ENCODE measurements at regions not wholly inside any gene's neighbourhood (a gene's known extent, or its start where the extent isn't known, plus 50 kb on each side); places are given as distances from the start of the nearest gene placed in this dataset.

GRCh38 chr17:79337053-79337452 lies 262.4 kb downstream of the ENGASE start:
- H3K9me3 ChIP-seq (ENCODE audit: low read length), result no peaks in the 10 kb centered on the region
- no peaks in the 10 kb centered on the region for H3K36me3 ChIP-seq (replicated peaks in 1 of 2; ENCODE audit: control insufficient read depth in 1 of 2, insufficient read depth in 2 of 2, low read length in 2 of 2)
- BruUV-seq (replicated peaks), result no TSS peak
- ChIA-PET POLR2A (no interaction called here), CTCF (ENCODE audit: low intra/inter-chr PET ratio, low total read pairs) (no interaction called here)
- no peak overlapping the region for H2AFZ ChIP-seq (ENCODE audit: low read length)
- intact Hi-C loops (cut with micrococcal nuclease; ENCODE audit: unreplicated experiment), result no loop called here
- TF ChIP-seq ZFX (CRISPR knock-in tag; IDR thresholded peaks at IDR 0.05; ENCODE audit: low read depth) (no peak), GTF3A (CRISPR knock-in tag; conservative IDR thresholded peaks at IDR 0.05) (no peak), HNF4A (CRISPR knock-in tag; IDR thresholded peaks at IDR 0.05) (no peak), MAFK (conservative IDR thresholded peaks at IDR 0.05 in 1 of 2, IDR thresholded peaks at IDR 0.05 in 1 of 2; ENCODE audit: low read length in 2 of 2) (peak; percentile 40 to 59; a peak in 3 of 4 replicates), MAFF (IDR thresholded peaks at IDR 0.05; ENCODE audit: low read depth, low read length) (peak; percentile 49)
- FAIRE-seq (no peak), DNase-seq (ENCODE audit: low spot score) (no peak), ATAC-seq (no peak)
- H3K79me2 ChIP-seq (ENCODE audit: insufficient read depth, low read length), result no peaks in the 10 kb centered on the region
- no peak overlapping the region for H3K4me2 ChIP-seq (ENCODE audit: low read depth, low read length)
- H3K27ac ChIP-seq (ENCODE audit: extremely low read length, insufficient read depth, low read length), result no peak overlapping the region
- H3K27me3 ChIP-seq (ENCODE audit: control insufficient read depth in 1 of 2, insufficient read depth in 2 of 2, low read length in 2 of 2), result peaks cover 2 to 78% of the 10 kb centered on the region in 2 experiments; a peak in 3 of 5 replicates
- in situ Hi-C loops (cut with HindIII; ENCODE audit: extremely low pct_ligation_motif_present, low pct_unique_long_range_greater_than_20kb), result no loop called here
- H3K4me1 ChIP-seq (ENCODE audit: insufficient read depth, low read length), result no peaks in the 10 kb centered on the region
- H3K9ac ChIP-seq (ENCODE audit: insufficient read depth, low read depth, low read length), result no peak overlapping the region
- H3K4me3 ChIP-seq (replicated peaks in 1 of 3; ENCODE audit: insufficient read depth in 1 of 3, low read depth in 2 of 3, low read length in 3 of 3), result no peak overlapping the region
- 0 out of 2 replicates have a peak, but pooled peaks cover 2% of the 10 kb centered on the region for H4K20me1 ChIP-seq (ENCODE audit: insufficient read depth, low read length)
- WGBS (ENCODE audit: low lambda C conversion rate), result 10% methylated on average over 8 of the region's 8 CpGs

GRCh38 chr17:79335456-79335855 lies 260.8 kb downstream of the ENGASE start:
- Histone ChIP-seq H3K27me3 (ENCODE audit: control insufficient read depth in 1 of 2, insufficient read depth in 2 of 2, low read length in 2 of 2) (peaks cover 2 to 86% of the 10 kb centered on the region in 2 experiments; a peak in 4 of 5 replicates), H3K4me3 (replicated peaks in 1 of 3; ENCODE audit: insufficient read depth in 1 of 3, low read depth in 2 of 3, low read length in 3 of 3) (no peak overlapping the region), H4K20me1 (ENCODE audit: insufficient read depth, low read length) (0 out of 2 replicates have a peak, but pooled peaks cover 2% of the 10 kb centered on the region), H3K4me2 (ENCODE audit: low read depth, low read length) (no peak overlapping the region), H3K27ac (ENCODE audit: extremely low read length, insufficient read depth, low read length) (no peak overlapping the region), H3K9ac (ENCODE audit: insufficient read depth, low read depth, low read length) (no peak overlapping the region), H2AFZ (ENCODE audit: low read length) (no peak overlapping the region), H3K9me3 (ENCODE audit: low read length) (no peaks in the 10 kb centered on the region), H3K79me2 (ENCODE audit: insufficient read depth, low read length) (no peaks in the 10 kb centered on the region), H3K36me3 (replicated peaks in 1 of 2; ENCODE audit: control insufficient read depth in 1 of 2, insufficient read depth in 2 of 2, low read length in 2 of 2) (no peaks in the 10 kb centered on the region), H3K4me1 (ENCODE audit: insufficient read depth, low read length) (no peaks in the 10 kb centered on the region)
- no peak for DNase-seq (ENCODE audit: low spot score)
- no peak for TF ChIP-seq KLF13 (CRISPR knock-in tag; IDR thresholded peaks at IDR 0.05)
- no peak for TF ChIP-seq ZC3H13 (CRISPR knock-in tag; IDR thresholded peaks at IDR 0.05)
- TF ChIP-seq CEBPB (IDR thresholded peaks at IDR 0.05; ENCODE audit: borderline replicate concordance, low read depth, low read length), result no peak
- TF ChIP-seq ZSCAN25 (CRISPR knock-in tag; IDR thresholded peaks at IDR 0.05), result no peak
- no peak for TF ChIP-seq ZNF740 (CRISPR knock-in tag; IDR thresholded peaks at IDR 0.05)
- no peak for TF ChIP-seq ELF1 (CRISPR knock-in tag; IDR thresholded peaks at IDR 0.05)
- no peak for TF ChIP-seq ZBTB44 (CRISPR knock-in tag; IDR thresholded peaks at IDR 0.05)
- no peak for TF ChIP-seq RNF2 (conservative IDR thresholded peaks at IDR 0.05; ENCODE audit: low read depth)
- TF ChIP-seq ZNF121 (CRISPR knock-in tag; IDR thresholded peaks at IDR 0.05), result no peak
- TF ChIP-seq EP300 (IDR thresholded peaks at IDR 0.05; ENCODE audit: low read depth in 2 of 2, low read length in 2 of 2), result no peak
- no peak for TF ChIP-seq EP300 (CRISPR knock-in tag; IDR thresholded peaks at IDR 0.05; ENCODE audit: borderline replicate concordance)
- no peak for TF ChIP-seq SAP130 (CRISPR knock-in tag; IDR thresholded peaks at IDR 0.05; ENCODE audit: low read depth)
- BruUV-seq (replicated peaks), result no TSS peak
- ChIA-PET POLR2A (no interaction called here), CTCF (ENCODE audit: low intra/inter-chr PET ratio, low total read pairs) (no interaction called here)
- WGBS (ENCODE audit: low lambda C conversion rate), result 18% methylated on average over 12 of the region's 12 CpGs
- in situ Hi-C loops (cut with HindIII; ENCODE audit: extremely low pct_ligation_motif_present, low pct_unique_long_range_greater_than_20kb) (no loop called here), intact Hi-C loops (cut with micrococcal nuclease; ENCODE audit: unreplicated experiment) (no loop called here)
- ATAC-seq, result no peak
- FAIRE-seq, result no peak

Measured in HepG2 (cell line).